BJ (cell line): ENCODE measurements at regions not wholly inside any gene's neighbourhood (a gene's known extent, or its start where the extent isn't known, plus 50 kb on each side); places are given as distances from the start of the nearest gene placed in this dataset.
A peak's percentile ranks its signal among the peaks of the same experiment; 100 is the strongest.

ENCODE experiments used
- CTCF ChIA-PET: fragments of 350-600 bp; formaldehyde crosslinking; extraction: SDS; loops from one replicate; lab custom pipeline; 2021; ENCODE audit warnings: antibody characterized with exemption, inconsistent platforms; lab: Yijun Ruan, JAX
- POLR2A ChIA-PET: fragments of 300-600 bp; sonication (Branson Sonifier 250); formaldehyde crosslinking; extraction: SDS; loops from one replicate; lab custom pipeline; 2021; ENCODE audit warnings: antibody characterized with exemption; lab: Charles Lee
- DNase-seq: peaks from one replicate; pipeline ENCODE4 v3.0.0-alpha.2; 2011; ENCODE audit warnings: low read depth
- H3K27me3 ChIP-seq: 2 replicates; pipeline ENCODE4 v1.6.0; 2011; ENCODE audit warnings: low read length; ENCODE audit not compliant: control insufficient read depth, insufficient read depth
- H3K36me3 ChIP-seq: 2 replicates; pipeline ENCODE4 v1.5.1; 2011; ENCODE audit warnings: low read length; ENCODE audit not compliant: control insufficient read depth, insufficient read depth
- H3K4me3 ChIP-seq: 2 replicates; pipeline ENCODE4 v1.5.1; 2011; ENCODE audit warnings: low read depth, mild to moderate bottlenecking, control low read depth, low read length
- CTCF ChIP-seq: IDR thresholded peaks from 2 replicates; pipeline ENCODE4 v1.5.1; 2011; ENCODE audit warnings: low read depth, mild to moderate bottlenecking, control low read depth, inconsistent platforms, low read length, moderate library complexity; ENCODE audit not compliant: insufficient read depth

DNA sequence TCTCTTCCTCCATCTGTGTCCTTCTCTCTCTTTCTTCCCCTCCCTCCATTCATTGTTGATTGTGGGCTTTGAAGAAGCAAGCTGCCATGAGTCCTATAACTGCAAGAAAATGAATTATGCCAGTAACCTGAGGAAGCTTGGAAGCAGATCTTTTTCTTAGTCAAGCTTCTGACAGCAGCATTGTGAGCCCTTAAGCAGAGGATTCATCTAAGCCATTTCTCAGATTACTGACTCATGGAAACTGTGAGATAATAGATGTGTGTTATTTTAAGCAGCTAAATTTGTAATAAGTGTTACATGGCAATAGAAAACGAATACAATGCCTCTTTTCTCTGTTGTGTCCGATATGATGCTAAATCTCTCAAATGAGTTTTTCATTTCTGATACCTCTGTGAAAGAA is 1109.7 kb downstream of the CDH11 start:
- no peak for DNase-seq
- H3K36me3 ChIP-seq = no peaks in the 10 kb centered on the region
- H3K27me3 ChIP-seq = no peaks in the 10 kb centered on the region
- ChIA-PET CTCF (interaction anchor here (1.3 kb wide), 1 partner anchor 18 kb away, joined by 3 read pairs; no protein-coding TSS in a partner anchor), POLR2A (no interaction called here)
- H3K4me3 ChIP-seq = no peak overlapping the region
- TF ChIP-seq CTCF = no peak

DNA sequence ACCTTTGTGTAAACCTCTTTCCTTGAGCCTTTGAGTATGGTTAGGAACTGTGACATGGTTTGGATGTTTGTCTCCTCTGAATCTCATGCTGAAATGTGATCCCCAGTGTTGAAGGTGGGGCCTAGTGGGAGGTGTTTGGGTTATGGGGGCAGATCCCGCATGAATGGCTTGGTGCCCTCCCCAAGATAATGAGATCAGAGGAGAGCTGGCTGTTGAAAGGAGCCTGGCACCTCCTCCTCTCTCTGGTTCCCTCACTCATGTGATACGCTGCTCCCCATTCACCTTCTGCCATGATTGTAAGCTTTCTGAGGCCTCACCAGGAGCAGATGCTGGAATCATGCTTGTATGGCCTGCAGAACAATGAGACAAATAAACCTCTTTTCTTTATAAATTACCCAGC is 1110.2 kb downstream of the CDH11 start:
- Histone ChIP-seq H3K4me3 (no peak overlapping the region), H3K27me3 (no peaks in the 10 kb centered on the region), H3K36me3 (no peaks in the 10 kb centered on the region)
- TF ChIP-seq CTCF = no peak
- no peak for DNase-seq
- POLR2A ChIA-PET = no interaction called here
- CTCF ChIA-PET = interaction anchor here (1.3 kb wide), 1 partner anchor 18 kb away, joined by 3 read pairs; no protein-coding TSS in a partner anchor

DNA sequence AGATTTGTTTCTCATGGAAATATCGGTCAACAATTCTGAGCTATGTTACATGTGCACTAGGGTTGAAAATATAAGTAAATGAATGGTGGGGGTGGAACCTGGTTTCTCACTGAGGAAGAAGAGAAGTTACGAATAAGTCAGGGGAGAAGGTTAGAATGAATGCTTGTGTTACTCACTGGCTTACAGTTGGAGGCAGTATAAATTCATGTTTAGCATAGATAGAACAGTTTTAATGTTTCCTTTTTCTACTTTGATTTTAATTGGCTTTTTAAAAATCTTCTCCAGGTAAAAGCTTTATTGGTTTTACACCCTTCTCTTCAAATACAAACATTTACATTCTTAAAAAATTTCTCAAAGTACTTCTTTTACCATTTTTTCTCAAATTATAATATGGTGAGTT is 1113.7 kb downstream of the CDH11 start:
- CTCF ChIA-PET = interaction anchor here (0.8 kb wide), 1 partner anchor 445 kb away, joined by 3 read pairs; no protein-coding TSS in a partner anchor
- DNase-seq = no peak
- Histone ChIP-seq H3K36me3 (no peaks in the 10 kb centered on the region), H3K4me3 (no peak overlapping the region), H3K27me3 (no peaks in the 10 kb centered on the region)
- 0 out of 2 replicates have a peak, but pooled peaks have one; percentile 17 for TF ChIP-seq CTCF
- POLR2A ChIA-PET = no interaction called here

DNA sequence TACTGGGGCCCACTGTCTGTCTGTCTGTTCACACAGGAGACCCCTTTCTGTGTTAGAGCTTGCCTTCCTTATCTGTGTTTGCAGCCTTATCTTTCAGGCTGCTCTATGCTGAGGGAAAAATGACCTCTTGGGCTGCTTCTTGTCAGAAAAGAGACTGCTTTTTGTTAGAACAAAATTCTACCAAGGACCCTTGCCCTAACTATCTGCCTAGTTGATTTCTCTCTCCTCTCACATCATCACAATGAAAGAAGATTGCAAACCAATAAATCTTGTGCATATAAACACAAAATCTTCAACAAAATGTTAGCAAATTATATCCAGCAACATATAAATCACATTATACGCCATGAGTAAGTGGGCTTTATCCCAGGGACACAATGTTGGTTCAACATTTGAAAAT is 1117.7 kb downstream of the CDH11 start:
- Histone ChIP-seq H3K36me3 (no peaks in the 10 kb centered on the region), H3K4me3 (no peak overlapping the region), H3K27me3 (no peaks in the 10 kb centered on the region)
- ChIA-PET POLR2A (no interaction called here), CTCF (no interaction called here)
- no peak for TF ChIP-seq CTCF
- no peak for DNase-seq

DNA sequence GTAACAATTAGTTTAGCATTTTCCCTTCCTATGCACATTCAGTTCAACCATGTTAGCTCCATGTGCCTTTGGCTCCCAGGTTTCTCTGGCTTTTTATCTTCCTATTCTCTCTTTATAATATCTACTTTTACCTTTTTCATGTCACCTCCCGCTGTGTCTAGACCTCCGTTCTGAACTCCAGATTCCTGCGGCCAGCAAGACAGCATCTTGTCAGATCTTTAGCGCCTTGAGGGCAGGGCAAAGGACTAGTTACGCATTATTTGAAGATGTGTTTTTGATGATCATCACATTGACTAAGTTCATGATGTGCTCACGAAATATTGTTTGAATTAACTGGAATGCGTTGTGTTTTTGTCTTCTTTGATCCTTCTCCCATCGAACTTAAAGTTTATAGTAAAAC is 1126.8 kb downstream of the CDH11 start:
- no peak for TF ChIP-seq CTCF
- Histone ChIP-seq H3K27me3 (no peaks in the 10 kb centered on the region), H3K4me3 (no peak overlapping the region), H3K36me3 (no peaks in the 10 kb centered on the region)
- DNase-seq = no peak
- ChIA-PET POLR2A (no interaction called here), CTCF (no interaction called here)
